Mucosa of descending colon (tissue), 3 donors: ENCODE measurements at regions not wholly inside any gene's neighbourhood (a gene's known extent, or its start where the extent isn't known, plus 50 kb on each side); places are given as distances from the start of the nearest gene placed in this dataset.

ENCODE experiments used
- ATAC-seq: fragments of 200-7000 bp; cut with Tn5 transposase; one replicate; pipeline ENCODE4 v1.9.1; 2020; ENCODE audit warnings: mild to moderate bottlenecking, moderate library complexity
- DNase-seq, 3 donors: peaks; one replicate each; pipeline ENCODE4 v3.0.0-alpha.2; 2020
- H3K36me3 ChIP-seq: fragments of 200-600 bp; one replicate; pipeline ENCODE4 v1.8.0; 2021; ENCODE audit warnings: low read depth, mild to moderate bottlenecking
- H3K4me1 ChIP-seq: fragments of 200-600 bp; one replicate; pipeline ENCODE4 v1.8.0; 2021; ENCODE audit warnings: low read depth, mild to moderate bottlenecking
- H3K4me3 ChIP-seq: fragments of 200-600 bp; one replicate; pipeline ENCODE4 v1.8.0; 2021; ENCODE audit warnings: mild to moderate bottlenecking
- H3K9me3 ChIP-seq: fragments of 200-600 bp; one replicate; pipeline ENCODE4 v1.8.0; 2021; ENCODE audit warnings: mild to moderate bottlenecking
- CTCF ChIP-seq: fragments of 200-600 bp; IDR thresholded peaks from one replicate; pipeline ENCODE4 v1.8.0; 2022; ENCODE audit warnings: antibody characterized with exemption, mild to moderate bottlenecking
- intact Hi-C, 2 donors: fragments of 100-400 bp; cut with DNase I in 1 of 2; cut with micrococcal nuclease in 1 of 2; formaldehyde crosslinking; loops; one replicate each; pipeline versions ENCODE4 v1.11.0 to v1.11.1; 2022; cut with DNase I, micrococcal nuclease
- donor health status: DM: no; HTN: no; CAD: no; lungs with moderate emphysema.
- donor health status: DM: no; HTN: no; CAD: no.
- donor health status: DM: no; HTN: yes; CAD: no.

- intact Hi-C loops, result no loop called here
- no peak for DNase-seq
- TF ChIP-seq CTCF, result no peak
These were observed 642.1 kb upstream of the ADGRL2 start for GRCh38 chr1:81158592-81158991.

DNA sequence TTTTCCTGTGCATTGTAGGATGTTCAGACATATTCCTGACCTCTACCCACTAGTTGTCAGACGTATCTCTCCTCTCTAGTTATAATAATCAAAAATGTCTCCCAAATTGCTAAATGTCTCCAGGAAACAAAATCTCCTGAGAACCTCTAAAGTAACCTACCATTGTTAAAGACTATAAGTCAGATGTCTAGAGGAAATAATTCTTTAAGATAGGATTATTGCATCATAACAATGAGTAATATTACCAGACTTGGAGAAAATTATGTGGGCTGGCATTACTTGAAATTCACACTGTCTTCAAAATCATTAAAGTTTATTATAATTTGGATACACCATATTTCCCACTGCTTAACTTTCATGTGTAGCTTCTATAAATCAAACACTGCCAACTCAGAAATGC is 643.0 kb upstream of the ADGRL2 start:
- no peaks in the 10 kb centered on the region for H3K4me1 ChIP-seq
- no peaks in the 10 kb centered on the region for H3K9me3 ChIP-seq
- TF ChIP-seq CTCF, result no peak
- ATAC-seq (no peak), DNase-seq (no peak)
- intact Hi-C loops, result no loop called here
- H3K36me3 ChIP-seq, result no peaks in the 10 kb centered on the region
- no peak overlapping the region for H3K4me3 ChIP-seq

More at GRCh38 chr1:81158592-81158991, 642.1 kb upstream of the ADGRL2 start:
- Histone ChIP-seq H3K9me3 (no peaks in the 10 kb centered on the region), H3K4me3 (no peak overlapping the region), H3K36me3 (no peaks in the 10 kb centered on the region), H3K4me1 (no peaks in the 10 kb centered on the region)
- ATAC-seq, result no peak

DNA sequence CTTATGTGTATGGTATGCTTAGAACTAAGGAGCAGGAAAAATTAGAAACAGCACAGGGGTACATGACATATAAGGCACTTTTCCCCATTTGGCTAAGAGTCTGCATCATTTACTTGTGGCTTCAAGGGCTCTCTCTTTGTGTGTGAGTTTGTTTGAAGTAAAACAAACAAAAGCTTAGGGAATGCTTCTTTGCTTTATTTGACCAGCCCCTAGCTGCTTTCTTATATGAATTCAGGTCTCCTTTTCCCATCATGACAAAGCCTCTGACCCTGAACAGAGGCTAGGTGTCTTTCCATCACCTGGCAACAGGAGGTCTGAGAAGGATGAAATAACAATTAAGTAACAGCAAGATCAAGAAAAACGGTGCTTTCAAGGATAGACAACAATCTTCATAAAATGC is 643.8 kb upstream of the ADGRL2 start:
- Histone ChIP-seq H3K4me1 (no peaks in the 10 kb centered on the region), H3K9me3 (no peaks in the 10 kb centered on the region), H3K4me3 (no peak overlapping the region), H3K36me3 (no peaks in the 10 kb centered on the region)
- ATAC-seq, result no peak
- no peak for TF ChIP-seq CTCF
- no peak for DNase-seq
- intact Hi-C loops, result no loop called here

GRCh38 chr1:81155131-81155530 is 645.6 kb upstream of the ADGRL2 start:
- intact Hi-C loops, result no loop called here
- ATAC-seq (no peak), DNase-seq (no peak)
- Histone ChIP-seq H3K9me3 (no peaks in the 10 kb centered on the region), H3K36me3 (no peaks in the 10 kb centered on the region), H3K4me1 (no peaks in the 10 kb centered on the region), H3K4me3 (no peak overlapping the region)
- TF ChIP-seq CTCF, result no peak

DNA sequence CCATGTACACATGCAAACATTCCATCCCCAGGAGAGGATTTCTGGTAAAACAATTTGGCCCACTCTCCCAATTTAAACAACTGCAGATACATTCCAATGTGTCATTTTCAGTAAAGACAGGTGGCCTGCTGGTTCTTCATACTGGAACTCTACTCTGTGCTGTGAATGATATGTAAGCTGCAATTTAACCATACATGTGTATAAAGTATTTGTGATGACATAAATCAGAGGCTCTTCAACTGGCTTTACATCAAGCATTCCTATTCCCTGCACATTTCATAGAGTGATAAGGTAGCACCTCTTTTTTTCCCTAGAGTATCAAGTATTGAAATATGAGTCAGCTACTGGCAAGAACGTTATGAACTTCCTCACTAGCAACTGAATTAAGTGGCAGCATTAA is 649.5 kb upstream of the ADGRL2 start:
- H3K9me3 ChIP-seq, result no peaks in the 10 kb centered on the region
- DNase-seq, result no peak
- no peak overlapping the region for H3K4me3 ChIP-seq
- intact Hi-C loops, result no loop called here
- H3K4me1 ChIP-seq, result no peaks in the 10 kb centered on the region
- TF ChIP-seq CTCF, result no peak
- no peak for ATAC-seq
- no peaks in the 10 kb centered on the region for H3K36me3 ChIP-seq

- Histone ChIP-seq H3K9me3 (no peaks in the 10 kb centered on the region), H3K4me1 (no peaks in the 10 kb centered on the region), H3K36me3 (no peaks in the 10 kb centered on the region), H3K4me3 (no peak overlapping the region)
- no peak for ATAC-seq
- intact Hi-C loops, result no loop called here
- DNase-seq, result no peak
- TF ChIP-seq CTCF, result no peak
These were observed 650.9 kb upstream of the ADGRL2 start for GRCh38 chr1:81149649-81150325.
